IPS-18c (cell line): ENCODE measurements at regions not wholly inside any gene's neighbourhood (a gene's known extent, or its start where the extent isn't known, plus 50 kb on each side); places are given as distances from the start of the nearest gene placed in this dataset.
"Not testable (repeated sequence)": the region's sequence is repeated elsewhere in the genome, so short reads cannot be mapped to it uniquely, and the experiment has no call there.

Experiments used
- H3K4me3 ChIP-seq: 2 replicates; pipeline ENCODE4 v1.7.0; 2013; ENCODE audit warnings: low read depth, mild to moderate bottlenecking, low read length, moderate library complexity; ENCODE audit not compliant: insufficient read depth
- H3K9me3 ChIP-seq: one replicate; pipeline ENCODE4 v1.6.1; 2013; ENCODE audit warnings: mild to moderate bottlenecking, low read length, moderate library complexity; ENCODE audit not compliant: control insufficient read depth, insufficient read depth

GRCh38 chr4:124083711-124084110, 628.8 kb downstream of the ANKRD50 start:
- Histone ChIP-seq H3K9me3 (no peaks in the 10 kb centered on the region), H3K4me3 (no peak overlapping the region)

GRCh38 chr4:124085561-124086180, 626.9 kb downstream of the ANKRD50 start:
- no peaks in the 10 kb centered on the region for H3K9me3 ChIP-seq
- H3K4me3 ChIP-seq, result no peak overlapping the region

GRCh38 chr4:124090021-124090420, 622.5 kb downstream of the ANKRD50 start:
- no peak overlapping the region for H3K4me3 ChIP-seq
- H3K9me3 ChIP-seq, result no peaks in the 10 kb centered on the region

GRCh38 chr4:124092101-124092500, 620.4 kb downstream of the ANKRD50 start:
- Histone ChIP-seq H3K9me3 (no peaks in the 10 kb centered on the region), H3K4me3 (no peak overlapping the region)

GRCh38 chr4:124092541-124092984, 620.0 kb downstream of the ANKRD50 start:
- Histone ChIP-seq H3K9me3 (no peaks in the 10 kb centered on the region), H3K4me3 (no peak overlapping the region)

GRCh38 chr4:124095621-124096020, 616.9 kb downstream of the ANKRD50 start:
- no peaks in the 10 kb centered on the region for H3K9me3 ChIP-seq
- no peak overlapping the region for H3K4me3 ChIP-seq

- Histone ChIP-seq H3K9me3 (no peaks in the 10 kb centered on the region), H3K4me3 (no peak overlapping the region)
Observed at GRCh38 chr4:124096290-124096689, 616.2 kb downstream of the ANKRD50 start.

GRCh38 chr4:124097447-124097846, 615.1 kb downstream of the ANKRD50 start:
- Histone ChIP-seq H3K4me3 (no peak overlapping the region), H3K9me3 (no peaks in the 10 kb centered on the region)

- H3K9me3 ChIP-seq, result no peaks in the 10 kb centered on the region
Observed at GRCh38 chr4:124104101-124104500, 608.4 kb downstream of the ANKRD50 start.

GRCh38 chr4:124104628-124105027, 607.9 kb downstream of the ANKRD50 start:
- Histone ChIP-seq H3K4me3 (no peak overlapping the region), H3K9me3 (no peaks in the 10 kb centered on the region)

More at GRCh38 chr4:124104101-124104500, 608.4 kb downstream of the ANKRD50 start:
- H3K4me3 ChIP-seq, result no peak overlapping the region

- no peak overlapping the region for H3K4me3 ChIP-seq
Observed at GRCh38 chr4:124105212-124105611, 607.3 kb downstream of the ANKRD50 start.

GRCh38 chr4:124111411-124111810, 601.1 kb downstream of the ANKRD50 start:
- no peaks in the 10 kb centered on the region for H3K9me3 ChIP-seq
- H3K4me3 ChIP-seq, result no peak overlapping the region

More at GRCh38 chr4:124105212-124105611, 607.3 kb downstream of the ANKRD50 start:
- no peaks in the 10 kb centered on the region for H3K9me3 ChIP-seq

- Histone ChIP-seq H3K9me3 (no peaks in the 10 kb centered on the region), H3K4me3 (no peak overlapping the region)
Observed at GRCh38 chr4:124111922-124112321, 600.6 kb downstream of the ANKRD50 start.

GRCh38 chr4:124118061-124118460, 594.5 kb downstream of the ANKRD50 start:
- Histone ChIP-seq H3K9me3 (no peaks in the 10 kb centered on the region), H3K4me3 (no peak overlapping the region)

GRCh38 chr4:124121461-124121971, 591.0 kb downstream of the ANKRD50 start:
- no peak overlapping the region for H3K4me3 ChIP-seq
- no peaks in the 10 kb centered on the region for H3K9me3 ChIP-seq

- H3K9me3 ChIP-seq, result no peaks in the 10 kb centered on the region
- no peak overlapping the region for H3K4me3 ChIP-seq
Observed at GRCh38 chr4:124123181-124123580, 589.4 kb downstream of the ANKRD50 start.

- Histone ChIP-seq H3K4me3 (no peak overlapping the region), H3K9me3 (no peaks in the 10 kb centered on the region)
Observed at GRCh38 chr4:124123721-124124120, 588.8 kb downstream of the ANKRD50 start.

- H3K4me3 ChIP-seq, H3K9me3 ChIP-seq: not testable (repeated sequence)
Observed at GRCh38 chr4:124131324-124131723, 581.2 kb downstream of the ANKRD50 start.

- Histone ChIP-seq H3K9me3 (no peaks in the 10 kb centered on the region), H3K4me3 (no peak overlapping the region)
Observed at GRCh38 chr4:124132161-124132560, 580.4 kb downstream of the ANKRD50 start.
